ENCODE measurements at regions not wholly inside any gene's neighbourhood (a gene's known extent, or its start where the extent isn't known, plus 50 kb on each side); places are given as distances from the start of the nearest gene placed in this dataset.

DNA sequence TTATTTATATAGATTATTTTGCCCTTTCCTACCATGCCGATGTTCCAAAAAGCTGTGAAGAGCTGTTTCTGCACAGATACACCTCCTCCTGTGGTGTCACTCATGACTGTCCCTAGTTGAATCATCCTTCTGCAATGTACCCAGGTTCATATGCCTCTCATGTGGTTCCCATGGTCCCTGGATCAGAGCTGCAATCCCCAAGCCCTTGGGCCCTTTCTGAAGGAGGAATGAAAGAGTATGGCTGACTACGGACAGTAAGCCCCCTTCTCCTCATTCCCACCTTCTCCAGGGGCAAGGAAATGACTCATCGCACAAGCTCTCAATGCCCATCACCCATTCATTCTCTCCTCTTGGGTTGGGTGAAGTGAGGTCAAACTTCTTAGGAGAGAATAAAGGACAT is 63.9 kb upstream of the ACVR1 start:
- ATAC-seq (ENCODE audit: insufficient read depth, low FRiP score) (no peak), DNase-seq (no peak)
- no peak overlapping the region for H3K4me3 ChIP-seq
- no peaks in the 10 kb centered on the region for H3K4me1 ChIP-seq (ENCODE audit: control insufficient read depth in 5 of 5, insufficient read depth in 5 of 5, low read length in 5 of 5)
- H3K27me3 ChIP-seq (ENCODE audit: control insufficient read depth in 3 of 3, insufficient read depth in 3 of 3, low read length in 2 of 3), result no peaks in the 10 kb centered on the region
- H3K9me3 ChIP-seq (ENCODE audit: control insufficient read depth in 4 of 4, insufficient read depth in 3 of 4, low read length in 3 of 4), result no peaks in the 10 kb centered on the region
- 97 to 98% methylated on average over 3 of the region's 3 CpGs for WGBS, 2 donors
- TF ChIP-seq, protein P1, sequence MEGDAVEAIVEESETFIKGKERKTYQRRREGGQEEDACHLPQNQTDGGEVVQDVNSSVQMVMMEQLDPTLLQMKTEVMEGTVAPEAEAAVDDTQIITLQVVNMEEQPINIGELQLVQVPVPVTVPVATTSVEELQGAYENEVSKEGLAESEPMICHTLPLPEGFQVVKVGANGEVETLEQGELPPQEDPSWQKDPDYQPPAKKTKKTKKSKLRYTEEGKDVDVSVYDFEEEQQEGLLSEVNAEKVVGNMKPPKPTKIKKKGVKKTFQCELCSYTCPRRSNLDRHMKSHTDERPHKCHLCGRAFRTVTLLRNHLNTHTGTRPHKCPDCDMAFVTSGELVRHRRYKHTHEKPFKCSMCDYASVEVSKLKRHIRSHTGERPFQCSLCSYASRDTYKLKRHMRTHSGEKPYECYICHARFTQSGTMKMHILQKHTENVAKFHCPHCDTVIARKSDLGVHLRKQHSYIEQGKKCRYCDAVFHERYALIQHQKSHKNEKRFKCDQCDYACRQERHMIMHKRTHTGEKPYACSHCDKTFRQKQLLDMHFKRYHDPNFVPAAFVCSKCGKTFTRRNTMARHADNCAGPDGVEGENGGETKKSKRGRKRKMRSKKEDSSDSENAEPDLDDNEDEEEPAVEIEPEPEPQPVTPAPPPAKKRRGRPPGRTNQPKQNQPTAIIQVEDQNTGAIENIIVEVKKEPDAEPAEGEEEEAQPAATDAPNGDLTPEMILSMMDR (IDR thresholded peaks at IDR 0.05; ENCODE audit: control extremely low read depth, extremely low read depth), result no peak
- H3K27ac ChIP-seq (ENCODE audit: low read depth in 1 of 2, low read length in 1 of 2), result no peak overlapping the region
- H3K36me3 ChIP-seq (ENCODE audit: control insufficient read depth in 4 of 4, insufficient read depth in 4 of 4, low read length in 4 of 4), result no peaks in the 10 kb centered on the region
- H3K9ac ChIP-seq (ENCODE audit: insufficient read depth in 1 of 2, low read length in 2 of 2), result no peak overlapping the region

DNA sequence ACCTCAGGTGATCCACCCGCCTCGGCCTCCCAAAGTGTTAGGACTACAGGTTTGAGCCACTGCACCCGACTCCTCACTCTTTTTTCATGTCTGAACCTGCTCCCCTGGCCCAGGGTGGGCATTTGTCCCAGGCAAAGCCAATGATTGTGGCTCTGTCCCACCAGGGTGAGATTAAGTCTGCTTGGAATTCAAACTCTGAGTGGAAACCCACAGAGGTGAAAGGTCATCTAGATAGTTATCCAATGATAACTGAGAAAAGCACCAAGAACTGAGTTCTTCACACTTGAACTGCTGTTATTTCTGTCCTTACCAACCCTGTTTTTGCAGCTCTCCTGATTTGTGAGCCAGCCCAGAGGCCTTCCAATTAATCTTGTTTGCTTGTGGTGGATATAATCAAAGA is 62.4 kb upstream of the ACVR1 start:
- H3K9me3 ChIP-seq (ENCODE audit: control insufficient read depth in 4 of 4, insufficient read depth in 3 of 4, low read length in 3 of 4), result no peaks in the 10 kb centered on the region
- TF ChIP-seq, protein P1 (IDR thresholded peaks at IDR 0.05; ENCODE audit: control extremely low read depth, extremely low read depth), result no peak
- DNase-seq, result no peak
- ATAC-seq (ENCODE audit: insufficient read depth, low FRiP score), result no peak
- no peaks in the 10 kb centered on the region for H3K27me3 ChIP-seq (ENCODE audit: control insufficient read depth in 3 of 3, insufficient read depth in 3 of 3, low read length in 2 of 3)
- H3K4me3 ChIP-seq, result no peak overlapping the region
- no peak overlapping the region for H3K9ac ChIP-seq (ENCODE audit: insufficient read depth in 1 of 2, low read length in 2 of 2)
- no peaks in the 10 kb centered on the region for H3K36me3 ChIP-seq (ENCODE audit: control insufficient read depth in 4 of 4, insufficient read depth in 4 of 4, low read length in 4 of 4)
- peaks cover 0 to 2% (median 0%) of the 10 kb centered on the region in 5 donors for H3K4me1 ChIP-seq (ENCODE audit: control insufficient read depth in 5 of 5, insufficient read depth in 5 of 5, low read length in 5 of 5)
- 92 to 93% methylated on average over 3 of the region's 3 CpGs for WGBS, 2 donors
- H3K27ac ChIP-seq (ENCODE audit: low read depth in 1 of 2, low read length in 1 of 2), result no peak overlapping the region

DNA sequence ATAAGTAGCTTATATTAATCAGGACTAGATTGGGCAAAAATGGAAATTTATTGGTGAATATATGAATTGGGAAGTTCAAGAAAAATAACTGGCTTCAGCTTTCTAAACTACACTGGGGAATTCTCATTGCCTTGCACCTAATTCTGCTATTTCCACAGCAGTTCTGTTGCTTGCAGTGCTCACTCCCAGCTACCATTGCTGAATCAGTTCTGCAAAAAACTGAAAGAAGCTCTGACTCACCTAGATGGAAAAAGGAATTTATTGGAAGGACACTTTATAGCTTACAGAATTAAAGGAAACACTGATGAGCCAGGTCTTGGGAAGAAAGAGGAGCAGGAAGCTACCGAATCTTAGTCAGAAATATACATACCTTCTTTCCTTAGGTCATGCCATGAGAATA is 60.3 kb upstream of the ACVR1 start:
- no peaks in the 10 kb centered on the region for H3K9me3 ChIP-seq (ENCODE audit: control insufficient read depth in 4 of 4, insufficient read depth in 3 of 4, low read length in 3 of 4)
- no peak overlapping the region for H3K27ac ChIP-seq (ENCODE audit: low read depth in 1 of 2, low read length in 1 of 2)
- TF ChIP-seq, protein P1 (IDR thresholded peaks at IDR 0.05; ENCODE audit: control extremely low read depth, extremely low read depth), result no peak
- no peaks in the 10 kb centered on the region for H3K36me3 ChIP-seq (ENCODE audit: control insufficient read depth in 4 of 4, insufficient read depth in 4 of 4, low read length in 4 of 4)
- H3K4me3 ChIP-seq, result no peak overlapping the region
- H3K27me3 ChIP-seq (ENCODE audit: control insufficient read depth in 3 of 3, insufficient read depth in 3 of 3, low read length in 2 of 3), result no peaks in the 10 kb centered on the region
- DNase-seq (no peak), ATAC-seq (ENCODE audit: insufficient read depth, low FRiP score) (no peak)
- no peak overlapping the region for H3K9ac ChIP-seq (ENCODE audit: insufficient read depth in 1 of 2, low read length in 2 of 2)
- peaks cover 0 to 3% (median 0%) of the 10 kb centered on the region in 5 donors for H3K4me1 ChIP-seq (ENCODE audit: control insufficient read depth in 5 of 5, insufficient read depth in 5 of 5, low read length in 5 of 5)
- WGBS, 2 donors, result 93 to 94% methylated on average over 1 of the region's 1 CpG

DNA sequence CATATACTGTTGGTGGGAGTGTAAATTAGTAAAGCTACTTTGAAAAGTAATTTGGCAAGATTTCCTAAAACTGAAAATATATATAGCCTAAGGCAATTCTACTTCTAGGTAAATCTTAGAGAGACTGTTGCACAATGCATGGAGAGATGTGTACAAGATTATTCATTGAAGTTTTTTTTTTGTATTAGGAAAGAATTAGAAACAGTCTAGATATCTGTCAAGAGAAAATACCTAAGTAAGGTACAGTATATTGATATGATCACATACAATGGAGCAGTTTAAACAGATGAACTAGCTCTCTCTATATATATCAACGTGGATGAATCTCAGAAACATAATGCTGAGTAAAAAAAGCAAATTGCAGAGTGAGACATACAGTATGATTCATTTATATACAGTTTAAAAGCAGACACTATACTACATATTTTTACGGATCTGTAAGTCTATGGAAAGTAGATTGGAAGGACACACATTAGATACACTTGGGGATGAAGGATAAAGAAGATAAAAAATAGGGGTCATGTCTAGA is 59.3 kb upstream of the ACVR1 start:
- 87% methylated on average over 2 of the region's 2 CpGs for WGBS, 2 donors
- Histone ChIP-seq H3K9ac (ENCODE audit: insufficient read depth in 1 of 2, low read length in 2 of 2) (no peak overlapping the region), H3K36me3 (ENCODE audit: control insufficient read depth in 4 of 4, insufficient read depth in 4 of 4, low read length in 4 of 4) (no peaks in the 10 kb centered on the region), H3K9me3 (ENCODE audit: control insufficient read depth in 4 of 4, insufficient read depth in 3 of 4, low read length in 3 of 4) (no peaks in the 10 kb centered on the region), H3K4me3 (no peak overlapping the region), H3K4me1 (ENCODE audit: control insufficient read depth in 5 of 5, insufficient read depth in 5 of 5, low read length in 5 of 5) (peaks cover 0 to 6% (median 0%) of the 10 kb centered on the region in 5 donors), H3K27ac (ENCODE audit: low read depth in 1 of 2, low read length in 1 of 2) (no peak overlapping the region), H3K27me3 (ENCODE audit: control insufficient read depth in 3 of 3, insufficient read depth in 3 of 3, low read length in 2 of 3) (no peaks in the 10 kb centered on the region)
- DNase-seq, result no peak
- TF ChIP-seq, protein P1 (IDR thresholded peaks at IDR 0.05; ENCODE audit: control extremely low read depth, extremely low read depth), result no peak
- ATAC-seq (ENCODE audit: insufficient read depth, low FRiP score), result no peak
